ENCODE measurements at regions not wholly inside any gene's neighbourhood (a gene's known extent, or its start where the extent isn't known, plus 50 kb on each side); places are given as distances from the start of the nearest gene placed in this dataset.

GRCh38 chr6:126803769-126804168 lies 314.7 kb upstream of the RSPO3 start:
- TF ChIP-seq FOXM1 (IDR thresholded peaks at IDR 0.05; ENCODE audit: borderline replicate concordance), result no peak
- no peak for TF ChIP-seq CTBP1 (IDR thresholded peaks at IDR 0.05; ENCODE audit: borderline replicate concordance)
- TF ChIP-seq SP1 (IDR thresholded peaks at IDR 0.05), result no peak
- TF ChIP-seq L3MBTL2 (conservative IDR thresholded peaks at IDR 0.05), result no peak
- TF ChIP-seq BHLHE40 (IDR thresholded peaks at IDR 0.05; ENCODE audit: borderline replicate concordance), result no peak
- TF ChIP-seq HDGF (IDR thresholded peaks at IDR 0.05; ENCODE audit: borderline replicate concordance), result no peak
- no peak for TF ChIP-seq ZNF384 (IDR thresholded peaks at IDR 0.05)
- no peak for TF ChIP-seq LEF1 (IDR thresholded peaks at IDR 0.05; ENCODE audit: borderline replicate concordance)
- TF ChIP-seq SUZ12 (IDR thresholded peaks at IDR 0.05), result no peak
- no peak for TF ChIP-seq TARDBP (IDR thresholded peaks at IDR 0.05)
- TF ChIP-seq ELF4 (IDR thresholded peaks at IDR 0.05), result no peak
- TF ChIP-seq PKNOX1 (IDR thresholded peaks at IDR 0.05), result no peak
- TF ChIP-seq NFRKB (IDR thresholded peaks at IDR 0.05), result no peak
- no peak for TF ChIP-seq ARNT (IDR thresholded peaks at IDR 0.05)
- TF ChIP-seq FOXK2 (IDR thresholded peaks at IDR 0.05), result no peak
- TF ChIP-seq FOXA1 (IDR thresholded peaks at IDR 0.05), result no peak
- CTCF ChIA-PET, result interaction anchor here (1.3 to 1.8 kb wide), 3 partner anchors 9 to 86 kb away, joined by 3 to 10 read pairs (median 8); no protein-coding TSS in a partner anchor
- POLR2A ChIA-PET, result no interaction called here
- DNase-seq (ENCODE audit: extremely low spot score), result no peak

- CTCF ChIA-PET, result interaction anchor here (0.6 to 1.8 kb wide), 8 partner anchors 9 to 332 kb away, joined by 3 to 10 read pairs (median 3); no protein-coding TSS in a partner anchor
- TF ChIP-seq LEF1 (IDR thresholded peaks at IDR 0.05; ENCODE audit: borderline replicate concordance) (no peak), NFRKB (IDR thresholded peaks at IDR 0.05) (no peak), FOXK2 (IDR thresholded peaks at IDR 0.05) (no peak), SP1 (IDR thresholded peaks at IDR 0.05) (no peak), FOXA1 (IDR thresholded peaks at IDR 0.05) (no peak), HDGF (IDR thresholded peaks at IDR 0.05; ENCODE audit: borderline replicate concordance) (no peak), TARDBP (IDR thresholded peaks at IDR 0.05) (no peak), CTBP1 (IDR thresholded peaks at IDR 0.05; ENCODE audit: borderline replicate concordance) (no peak), ARNT (IDR thresholded peaks at IDR 0.05) (no peak), BHLHE40 (IDR thresholded peaks at IDR 0.05; ENCODE audit: borderline replicate concordance) (no peak)
- DNase-seq (ENCODE audit: extremely low spot score), result peak; percentile 60
- POLR2A ChIA-PET, result no interaction called here
Measured at GRCh38 chr6:126804332-126805064, 314.0 kb upstream of the RSPO3 start.

GRCh38 chr6:126805861-126806260 lies 312.6 kb upstream of the RSPO3 start:
- POLR2A ChIA-PET, result no interaction called here
- CTCF ChIA-PET, result interaction anchor here (1.0 kb wide), 1 partner anchor 286 kb away, joined by 5 read pairs; no protein-coding TSS in a partner anchor
- TF ChIP-seq ELF4 (IDR thresholded peaks at IDR 0.05) (no peak), FOXM1 (IDR thresholded peaks at IDR 0.05; ENCODE audit: borderline replicate concordance) (no peak), NFRKB (IDR thresholded peaks at IDR 0.05) (no peak), FOXA1 (IDR thresholded peaks at IDR 0.05) (no peak), BHLHE40 (IDR thresholded peaks at IDR 0.05; ENCODE audit: borderline replicate concordance) (no peak), TARDBP (IDR thresholded peaks at IDR 0.05) (no peak), SUZ12 (IDR thresholded peaks at IDR 0.05) (no peak)
- DNase-seq (ENCODE audit: extremely low spot score), result no peak

GRCh38 chr6:126807876-126808275 lies 310.6 kb upstream of the RSPO3 start:
- ChIA-PET POLR2A (no interaction called here), CTCF (no interaction called here)
- TF ChIP-seq SP1 (IDR thresholded peaks at IDR 0.05), result no peak
- TF ChIP-seq L3MBTL2 (conservative IDR thresholded peaks at IDR 0.05), result no peak
- no peak for TF ChIP-seq FOXA1 (IDR thresholded peaks at IDR 0.05)
- TF ChIP-seq FOXK2 (IDR thresholded peaks at IDR 0.05), result no peak
- no peak for TF ChIP-seq ARNT (IDR thresholded peaks at IDR 0.05)
- TF ChIP-seq CTBP1 (IDR thresholded peaks at IDR 0.05; ENCODE audit: borderline replicate concordance), result no peak
- TF ChIP-seq SUZ12 (IDR thresholded peaks at IDR 0.05), result no peak
- TF ChIP-seq PKNOX1 (IDR thresholded peaks at IDR 0.05), result no peak
- no peak for TF ChIP-seq ELF4 (IDR thresholded peaks at IDR 0.05)
- no peak for TF ChIP-seq FOXM1 (IDR thresholded peaks at IDR 0.05; ENCODE audit: borderline replicate concordance)
- TF ChIP-seq ZNF384 (IDR thresholded peaks at IDR 0.05), result no peak
- TF ChIP-seq BHLHE40 (IDR thresholded peaks at IDR 0.05; ENCODE audit: borderline replicate concordance), result no peak
- TF ChIP-seq NFRKB (IDR thresholded peaks at IDR 0.05), result no peak
- DNase-seq (ENCODE audit: extremely low spot score), result no peak

- ChIA-PET CTCF (no interaction called here), POLR2A (no interaction called here)
- TF ChIP-seq L3MBTL2 (conservative IDR thresholded peaks at IDR 0.05) (no peak), TARDBP (IDR thresholded peaks at IDR 0.05) (no peak), LEF1 (IDR thresholded peaks at IDR 0.05; ENCODE audit: borderline replicate concordance) (no peak), FOXA1 (IDR thresholded peaks at IDR 0.05) (no peak), CTBP1 (IDR thresholded peaks at IDR 0.05; ENCODE audit: borderline replicate concordance) (no peak), PKNOX1 (IDR thresholded peaks at IDR 0.05) (no peak), NFRKB (IDR thresholded peaks at IDR 0.05) (no peak), SUZ12 (IDR thresholded peaks at IDR 0.05) (no peak), BHLHE40 (IDR thresholded peaks at IDR 0.05; ENCODE audit: borderline replicate concordance) (no peak), SP1 (IDR thresholded peaks at IDR 0.05) (no peak), ELF4 (IDR thresholded peaks at IDR 0.05) (no peak), FOXM1 (IDR thresholded peaks at IDR 0.05; ENCODE audit: borderline replicate concordance) (no peak), ARNT (IDR thresholded peaks at IDR 0.05) (no peak), HDGF (IDR thresholded peaks at IDR 0.05; ENCODE audit: borderline replicate concordance) (no peak), FOXK2 (IDR thresholded peaks at IDR 0.05) (no peak), ZNF384 (IDR thresholded peaks at IDR 0.05) (no peak)
- no peak for DNase-seq (ENCODE audit: extremely low spot score)
Measured at GRCh38 chr6:126811321-126811720, 307.1 kb upstream of the RSPO3 start.

GRCh38 chr6:126812010-126812409 lies 306.5 kb upstream of the RSPO3 start:
- POLR2A ChIA-PET, result no interaction called here
- no peak for TF ChIP-seq HDGF (IDR thresholded peaks at IDR 0.05; ENCODE audit: borderline replicate concordance)
- no peak for TF ChIP-seq BHLHE40 (IDR thresholded peaks at IDR 0.05; ENCODE audit: borderline replicate concordance)
- no peak for TF ChIP-seq PKNOX1 (IDR thresholded peaks at IDR 0.05)
- TF ChIP-seq L3MBTL2 (conservative IDR thresholded peaks at IDR 0.05), result no peak
- TF ChIP-seq FOXK2 (IDR thresholded peaks at IDR 0.05), result no peak
- TF ChIP-seq SUZ12 (IDR thresholded peaks at IDR 0.05), result no peak
- no peak for TF ChIP-seq FOXM1 (IDR thresholded peaks at IDR 0.05; ENCODE audit: borderline replicate concordance)
- no peak for TF ChIP-seq CTBP1 (IDR thresholded peaks at IDR 0.05; ENCODE audit: borderline replicate concordance)
- TF ChIP-seq FOXA1 (IDR thresholded peaks at IDR 0.05), result no peak
- TF ChIP-seq NFRKB (IDR thresholded peaks at IDR 0.05), result no peak
- no peak for TF ChIP-seq ARNT (IDR thresholded peaks at IDR 0.05)
- TF ChIP-seq ZNF384 (IDR thresholded peaks at IDR 0.05), result no peak
- TF ChIP-seq ELF4 (IDR thresholded peaks at IDR 0.05), result no peak
- no peak for TF ChIP-seq TARDBP (IDR thresholded peaks at IDR 0.05)
- no peak for TF ChIP-seq LEF1 (IDR thresholded peaks at IDR 0.05; ENCODE audit: borderline replicate concordance)
- DNase-seq (ENCODE audit: extremely low spot score), result no peak
- CTCF ChIA-PET, result no interaction called here

Measured in HEK293T (cell line).